SK-N-SH (cell line): ENCODE measurements at regions not wholly inside any gene's neighbourhood (a gene's known extent, or its start where the extent isn't known, plus 50 kb on each side); places are given as distances from the start of the nearest gene placed in this dataset.

Experiments used
- CTCF ChIA-PET: fragments of 300-600, 350-600 bp; formaldehyde crosslinking; extraction: SDS; loops from one replicate; lab custom pipeline; 2021; lab: Yijun Ruan, JAX
- POLR2A ChIA-PET: fragments of 350-600 bp; sonication (Branson Sonifier 250); formaldehyde crosslinking; extraction: SDS; loops from one replicate; lab custom pipeline; 2020; ENCODE audit warnings: antibody characterized with exemption, inconsistent platforms; lab: Yijun Ruan, JAX
- DNase-seq: peaks from one replicate; pipeline ENCODE4 v3.0.0; 2012
- H2AFZ ChIP-seq: fragments of 200-600 bp; sonication (generic); 2 replicates; pipeline ENCODE4 v1.8.1; 2016; ENCODE audit warnings: antibody characterized with exemption, mild to moderate bottlenecking, low read depth
- H3F3A ChIP-seq: fragments of 200-600 bp; sonication (generic); replicated peaks from 2 replicates; pipeline ENCODE3; 2016; ENCODE audit warnings: antibody characterized with exemption, mild to moderate bottlenecking; ENCODE audit not compliant: insufficient read depth
- H3K27ac ChIP-seq, 2 experiments: fragments of 200-500 bp in 1 of 2; fragments of 200-600 bp in 1 of 2; sonication (Bioruptor generic) in 1 of 2; sonication (generic), shearing (Covaris generic) in 1 of 2; 2 replicates each; pipeline versions ENCODE4 v1.5.1 to v1.6.1; 2014 to 2016; ENCODE audit warnings: low read depth in 2 of 2, inconsistent platforms in 1 of 2, low read length in 1 of 2, mild to moderate bottlenecking in 1 of 2, mixed read lengths in 1 of 2
- H3K27me3 ChIP-seq: fragments of 200-600 bp; sonication (generic), shearing (Covaris generic); 2 replicates; pipeline ENCODE4 v1.6.1; 2016; ENCODE audit warnings: mixed run types; ENCODE audit not compliant: insufficient read depth
- H3K36me3 ChIP-seq, 2 experiments: fragments of 200-500 bp in 1 of 2; fragments of 200-600 bp in 1 of 2; sonication (Bioruptor generic) in 1 of 2; sonication (generic) in 1 of 2; replicated peaks in 1 of 2; 2 replicates each; pipeline versions ENCODE3 to v1.5.1; 2014 to 2016; ENCODE audit warnings: low read length in 1 of 2, mild to moderate bottlenecking in 1 of 2; ENCODE audit not compliant: insufficient read depth in 2 of 2, control insufficient read depth in 1 of 2
- H3K4me1 ChIP-seq, 2 experiments: fragments of 200-500 bp in 1 of 2; fragments of 200-600 bp in 1 of 2; sonication (Bioruptor generic) in 1 of 2; sonication (generic), shearing (Covaris generic) in 1 of 2; 2 replicates each; pipeline versions ENCODE4 v1.5.1 to v1.6.1; 2014 to 2016; ENCODE audit warnings: low read depth in 1 of 2, low read length in 1 of 2, mixed run types in 1 of 2; ENCODE audit not compliant: insufficient read depth in 2 of 2, control insufficient read depth in 1 of 2
- H3K4me2 ChIP-seq: fragments of 200-600 bp; sonication (generic), shearing (Covaris generic); 2 replicates; pipeline ENCODE4 v1.6.1; 2017; ENCODE audit warnings: mixed run types
- H3K4me3 ChIP-seq, 2 experiments: fragments of 200-500 bp in 1 of 2; fragments of 200-600 bp in 1 of 2; sonication (Bioruptor generic) in 1 of 2; sonication (generic), shearing (Covaris generic) in 1 of 2; 2 replicates each; pipeline versions ENCODE4 v1.5.1 to v1.8.1; 2014 to 2016; ENCODE audit warnings: low read depth in 2 of 2, inconsistent platforms in 1 of 2, low read length in 1 of 2, mild to moderate bottlenecking in 1 of 2, mixed read lengths in 1 of 2, moderate library complexity in 1 of 2
- H3K79me2 ChIP-seq: fragments of 200-600 bp; sonication (generic); 2 replicates; pipeline ENCODE4 v1.8.1; 2017; ENCODE audit warnings: mild to moderate bottlenecking; ENCODE audit not compliant: insufficient read depth
- H3K9ac ChIP-seq: fragments of 200-600 bp; sonication (generic); 2 replicates; pipeline ENCODE4 v1.6.1; 2017; ENCODE audit warnings: mixed run types
- H3K9me2 ChIP-seq: fragments of 200-600 bp; sonication (generic); 2 replicates; pipeline ENCODE4 v1.6.1; 2017; ENCODE audit warnings: mixed run types
- H3K9me3 ChIP-seq: fragments of 200-600 bp; sonication (generic); 2 replicates; pipeline ENCODE4 v1.6.1; 2017; ENCODE audit warnings: mixed run types, mild to moderate bottlenecking, moderate library complexity
- H4K20me1 ChIP-seq: fragments of 200-600 bp; sonication (generic); 2 replicates; pipeline ENCODE4 v1.6.1; 2017; ENCODE audit warnings: mild to moderate bottlenecking, mixed run types; ENCODE audit not compliant: insufficient read depth
- ELF1 ChIP-seq: IDR thresholded peaks from 2 replicates; pipeline ENCODE4 v1.4.0; 2012
- EP300 ChIP-seq, 2 experiments: IDR thresholded peaks; 2 replicates each; pipeline versions ENCODE4 v1.4.0 to v1.6.1; 2012; ENCODE audit warnings: borderline replicate concordance in 1 of 2, low read depth in 1 of 2, low read length in 1 of 2
- EZH2phosphoT487 ChIP-seq: fragments of 200-600 bp; sonication (generic); IDR thresholded peaks from 2 replicates; pipeline ENCODE4 v1.6.1; 2017; ENCODE audit warnings: low read depth, mixed run types, mild to moderate bottlenecking, antibody characterized with exemption, moderate library complexity, borderline replicate concordance
- FOXJ3 ChIP-seq: sonication (generic); formaldehyde crosslinking; IDR thresholded peaks from 2 replicates; pipeline ENCODE4 v1.5.1; 2020; ENCODE audit warnings: mild to moderate bottlenecking, missing genetic modification reagents
- GATA2 ChIP-seq: sonication (generic); formaldehyde crosslinking; IDR thresholded peaks from 2 replicates; pipeline ENCODE4 v1.5.0; 2020; ENCODE audit warnings: mild to moderate bottlenecking, missing genetic modification reagents
- JUND ChIP-seq: IDR thresholded peaks from 2 replicates; pipeline ENCODE4 v1.4.0; 2012
- MEF2A ChIP-seq: IDR thresholded peaks from 2 replicates; pipeline ENCODE4 v1.4.0; 2012; ENCODE audit warnings: low read depth, borderline replicate concordance
- NRF1 ChIP-seq: IDR thresholded peaks from 2 replicates; pipeline ENCODE4 v1.6.1; 2012; ENCODE audit warnings: low read depth, mild to moderate bottlenecking, low read length
- RCOR1 ChIP-seq: fragments of 150-350 bp; IDR thresholded peaks from 2 replicates; pipeline ENCODE4 v1.6.1; 2017; ENCODE audit warnings: antibody characterized with exemption, low read length
- RXRA ChIP-seq: IDR thresholded peaks from 2 replicates; pipeline ENCODE4 v1.4.0; 2012; ENCODE audit warnings: low read depth, mild to moderate bottlenecking, borderline replicate concordance
- SMC3 ChIP-seq: IDR thresholded peaks from 2 replicates; pipeline ENCODE4 v1.6.1; 2012; ENCODE audit warnings: low read depth, low read length, improper control_type of control experiment
- TAF1 ChIP-seq: IDR thresholded peaks from 2 replicates; pipeline ENCODE4 v1.6.1; 2012; ENCODE audit warnings: low read depth, mild to moderate bottlenecking, low read length, moderate library complexity, borderline replicate concordance
- TCF12 ChIP-seq: IDR thresholded peaks from 2 replicates; pipeline ENCODE4 v1.4.0; 2012
- TEAD4 ChIP-seq: IDR thresholded peaks from 2 replicates; pipeline ENCODE4 v1.4.0; 2012; ENCODE audit warnings: mild to moderate bottlenecking, borderline replicate concordance; ENCODE audit not compliant: insufficient read depth
- USF2 ChIP-seq: fragments of 150-350 bp; IDR thresholded peaks from 2 replicates; pipeline ENCODE4 v1.6.1; 2017; ENCODE audit warnings: antibody characterized with exemption, low read length, low read depth, borderline replicate concordance
- YY1 ChIP-seq: IDR thresholded peaks from 2 replicates; pipeline ENCODE4 v1.4.0; 2012; ENCODE audit warnings: low read depth, mild to moderate bottlenecking
- WGBS: methylation state at CpG from one replicate; pipeline ENCODE4 v1.1.6; 2017; ENCODE audit warnings: low lambda C conversion rate; 5-methylcytosine and 5-hydroxymethylcytosine counted together
- TF ChIP-seq, protein P1 (sequence below): IDR thresholded peaks from 2 replicates; pipeline ENCODE4 v1.4.0; 2012; ENCODE audit warnings: low read depth, borderline replicate concordance
- TF ChIP-seq, protein P2 (sequence below): fragments of 150-350 bp; IDR thresholded peaks from 2 replicates; pipeline ENCODE4 v1.6.1; 2016; ENCODE audit warnings: mild to moderate bottlenecking, low read depth, low read length
- TF ChIP-seq, protein P3 (sequence below): fragments of 200-600 bp; sonication (generic); IDR thresholded peaks from 2 replicates; pipeline ENCODE4 v1.6.1; 2017; ENCODE audit warnings: antibody characterized with exemption, mild to moderate bottlenecking, moderate library complexity

DNA sequence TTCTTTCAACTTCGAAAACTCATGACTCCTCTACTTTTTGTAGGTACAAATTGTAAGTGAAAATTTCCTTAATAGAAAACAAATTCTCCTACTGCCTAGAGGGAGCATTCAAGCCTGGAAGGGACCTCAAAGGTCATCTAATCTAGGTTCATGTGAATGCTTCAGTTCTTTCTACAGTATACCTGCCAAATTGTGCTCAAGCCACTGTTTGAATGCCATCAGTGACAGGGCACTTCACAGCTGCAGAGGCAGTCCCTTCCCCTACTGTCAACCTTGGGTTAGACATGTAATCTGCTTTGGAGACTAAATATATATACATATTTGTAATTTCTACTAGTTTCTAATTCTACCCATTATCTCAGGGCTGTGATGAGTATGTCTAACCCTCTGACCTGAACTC lies 681.3 kb upstream of the CDH2 start:
- CTCF ChIA-PET, result no interaction called here
- 77% methylated on average over 1 of the region's 1 CpG for WGBS
- no peaks in the 10 kb centered on the region for H4K20me1 ChIP-seq
- no peaks in the 10 kb centered on the region for H3F3A ChIP-seq
- H3K27me3 ChIP-seq, result no peaks in the 10 kb centered on the region
- no peaks in the 10 kb centered on the region for H3K79me2 ChIP-seq
- DNase-seq, result no peak
- H3K9ac ChIP-seq, result no peak overlapping the region
- H3K4me2 ChIP-seq, result no peak overlapping the region
- no peaks in the 10 kb centered on the region for H3K9me3 ChIP-seq
- H3K27ac ChIP-seq, result no peak overlapping the region
- POLR2A ChIA-PET, result no interaction called here
- no peak overlapping the region for H2AFZ ChIP-seq
- TF ChIP-seq RCOR1 (no peak), JUND (no peak), EP300 (IDR thresholded peaks at IDR 0.05; ENCODE audit: borderline replicate concordance in 1 of 2, low read depth in 1 of 2, low read length in 1 of 2) (no peak), GATA2 (CRISPR knock-in tag) (no peak), EZH2phosphoT487 (no peak), FOXJ3 (CRISPR knock-in tag) (no peak), YY1 (no peak), USF2 (no peak), TCF12 (no peak), NRF1 (no peak), SMC3 (no peak)
- TF ChIP-seq, protein P1, sequence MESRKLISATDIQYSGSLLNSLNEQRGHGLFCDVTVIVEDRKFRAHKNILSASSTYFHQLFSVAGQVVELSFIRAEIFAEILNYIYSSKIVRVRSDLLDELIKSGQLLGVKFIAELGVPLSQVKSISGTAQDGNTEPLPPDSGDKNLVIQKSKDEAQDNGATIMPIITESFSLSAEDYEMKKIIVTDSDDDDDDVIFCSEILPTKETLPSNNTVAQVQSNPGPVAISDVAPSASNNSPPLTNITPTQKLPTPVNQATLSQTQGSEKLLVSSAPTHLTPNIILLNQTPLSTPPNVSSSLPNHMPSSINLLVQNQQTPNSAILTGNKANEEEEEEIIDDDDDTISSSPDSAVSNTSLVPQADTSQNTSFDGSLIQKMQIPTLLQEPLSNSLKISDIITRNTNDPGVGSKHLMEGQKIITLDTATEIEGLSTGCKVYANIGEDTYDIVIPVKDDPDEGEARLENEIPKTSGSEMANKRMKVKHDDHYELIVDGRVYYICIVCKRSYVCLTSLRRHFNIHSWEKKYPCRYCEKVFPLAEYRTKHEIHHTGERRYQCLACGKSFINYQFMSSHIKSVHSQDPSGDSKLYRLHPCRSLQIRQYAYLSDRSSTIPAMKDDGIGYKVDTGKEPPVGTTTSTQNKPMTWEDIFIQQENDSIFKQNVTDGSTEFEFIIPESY, result no peak
- TF ChIP-seq, protein P2, sequence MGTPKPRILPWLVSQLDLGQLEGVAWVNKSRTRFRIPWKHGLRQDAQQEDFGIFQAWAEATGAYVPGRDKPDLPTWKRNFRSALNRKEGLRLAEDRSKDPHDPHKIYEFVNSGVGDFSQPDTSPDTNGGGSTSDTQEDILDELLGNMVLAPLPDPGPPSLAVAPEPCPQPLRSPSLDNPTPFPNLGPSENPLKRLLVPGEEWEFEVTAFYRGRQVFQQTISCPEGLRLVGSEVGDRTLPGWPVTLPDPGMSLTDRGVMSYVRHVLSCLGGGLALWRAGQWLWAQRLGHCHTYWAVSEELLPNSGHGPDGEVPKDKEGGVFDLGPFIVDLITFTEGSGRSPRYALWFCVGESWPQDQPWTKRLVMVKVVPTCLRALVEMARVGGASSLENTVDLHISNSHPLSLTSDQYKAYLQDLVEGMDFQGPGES, result no peak
- no peaks in the 10 kb centered on the region for H3K36me3 ChIP-seq
- no peaks in the 10 kb centered on the region for H3K9me2 ChIP-seq
- H3K4me3 ChIP-seq, result no peak overlapping the region
- H3K4me1 ChIP-seq, result peaks cover 0 to 4% of the 10 kb centered on the region in 2 experiments; a peak in 1 of 4 replicates

DNA sequence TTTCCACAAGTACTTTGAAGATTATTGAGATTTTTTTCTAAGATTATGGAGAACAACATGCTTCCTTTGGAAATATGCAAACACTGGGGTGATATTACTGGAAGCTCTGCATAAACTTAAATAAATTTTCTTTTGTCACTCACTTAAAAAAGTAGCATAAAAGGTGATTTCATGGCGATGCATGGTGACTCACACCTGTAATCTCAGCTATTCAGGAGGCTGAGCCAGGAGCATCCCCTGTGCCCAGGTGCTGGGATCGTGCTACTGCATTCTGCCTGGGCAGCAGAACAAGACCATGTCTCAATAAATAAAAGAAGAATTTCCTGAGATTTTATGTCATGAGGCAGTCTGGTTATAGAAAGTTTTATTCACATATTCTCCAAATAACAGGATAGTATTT lies 679.1 kb upstream of the CDH2 start:
- Histone ChIP-seq H3K27me3 (no peaks in the 10 kb centered on the region), H3K79me2 (no peaks in the 10 kb centered on the region), H3K9ac (no peak overlapping the region), H3K36me3 (no peaks in the 10 kb centered on the region), H2AFZ (peak overlapping the region; percentile 64; the same call in 1 of the 2 replicates), H4K20me1 (no peaks in the 10 kb centered on the region), H3K4me2 (no peak overlapping the region), H3K9me3 (no peaks in the 10 kb centered on the region; the same call in 1 of the 2 replicates), H3F3A (no peaks in the 10 kb centered on the region), H3K9me2 (no peaks in the 10 kb centered on the region), H3K27ac (no peak overlapping the region), H3K4me3 (no peak overlapping the region), H3K4me1 (peaks cover 0 to 4% of the 10 kb centered on the region in 2 experiments; a peak in 1 of 4 replicates)
- CTCF ChIA-PET, result no interaction called here
- POLR2A ChIA-PET, result no interaction called here
- 88% methylated on average over 2 of the region's 2 CpGs for WGBS
- DNase-seq, result no peak
- TF ChIP-seq USF2 (no peak), SMC3 (no peak), ELF1 (no peak), TAF1 (no peak), EZH2phosphoT487 (no peak), RCOR1 (no peak), TEAD4 (no peak), RXRA (no peak), NRF1 (no peak), MEF2A (no peak)
- TF ChIP-seq, protein P3, sequence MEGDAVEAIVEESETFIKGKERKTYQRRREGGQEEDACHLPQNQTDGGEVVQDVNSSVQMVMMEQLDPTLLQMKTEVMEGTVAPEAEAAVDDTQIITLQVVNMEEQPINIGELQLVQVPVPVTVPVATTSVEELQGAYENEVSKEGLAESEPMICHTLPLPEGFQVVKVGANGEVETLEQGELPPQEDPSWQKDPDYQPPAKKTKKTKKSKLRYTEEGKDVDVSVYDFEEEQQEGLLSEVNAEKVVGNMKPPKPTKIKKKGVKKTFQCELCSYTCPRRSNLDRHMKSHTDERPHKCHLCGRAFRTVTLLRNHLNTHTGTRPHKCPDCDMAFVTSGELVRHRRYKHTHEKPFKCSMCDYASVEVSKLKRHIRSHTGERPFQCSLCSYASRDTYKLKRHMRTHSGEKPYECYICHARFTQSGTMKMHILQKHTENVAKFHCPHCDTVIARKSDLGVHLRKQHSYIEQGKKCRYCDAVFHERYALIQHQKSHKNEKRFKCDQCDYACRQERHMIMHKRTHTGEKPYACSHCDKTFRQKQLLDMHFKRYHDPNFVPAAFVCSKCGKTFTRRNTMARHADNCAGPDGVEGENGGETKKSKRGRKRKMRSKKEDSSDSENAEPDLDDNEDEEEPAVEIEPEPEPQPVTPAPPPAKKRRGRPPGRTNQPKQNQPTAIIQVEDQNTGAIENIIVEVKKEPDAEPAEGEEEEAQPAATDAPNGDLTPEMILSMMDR, result no peak
- TF ChIP-seq, protein P1, result no peak
